ENCODE measurements at regions not wholly inside any gene's neighbourhood (a gene's known extent, or its start where the extent isn't known, plus 50 kb on each side); places are given as distances from the start of the nearest gene placed in this dataset.

- no peak for TF ChIP-seq CTCF (IDR thresholded peaks at IDR 0.05)
- TF ChIP-seq POLR2A (IDR thresholded peaks at IDR 0.05): no peak
Measured at GRCh38 chr18:73748731-73749130, 398.9 kb downstream of the FBXO15 start.
